Glutamatergic neuron (in vitro differentiated cells): ENCODE measurements at regions not wholly inside any gene's neighbourhood (a gene's known extent, or its start where the extent isn't known, plus 50 kb on each side); places are given as distances from the start of the nearest gene placed in this dataset.

Experiments used
- DNase-seq: peaks from one replicate; pipeline ENCODE4 v3.0.0; 2022
- H3K27ac Mint-ChIP-seq: one replicate; pipeline ENCODE4 v1.8.0; 2020; ENCODE audit warnings: mild to moderate bottlenecking, mixed read lengths, inconsistent platforms; ENCODE audit not compliant: unreplicated experiment
- H3K27me3 Mint-ChIP-seq: one replicate; pipeline ENCODE4 v1.8.0; 2020; ENCODE audit warnings: mild to moderate bottlenecking, moderate library complexity, mixed read lengths, inconsistent platforms; ENCODE audit not compliant: unreplicated experiment
- H3K36me3 Mint-ChIP-seq: one replicate; pipeline ENCODE4 v1.8.0; 2020; ENCODE audit warnings: mild to moderate bottlenecking, mixed read lengths, inconsistent platforms; ENCODE audit not compliant: unreplicated experiment
- H3K4me1 Mint-ChIP-seq: one replicate; pipeline ENCODE4 v1.8.0; 2020; ENCODE audit warnings: mild to moderate bottlenecking, low read depth, mixed read lengths, inconsistent platforms; ENCODE audit not compliant: unreplicated experiment
- H3K4me3 Mint-ChIP-seq: one replicate; pipeline ENCODE4 v1.8.0; 2020; ENCODE audit warnings: mild to moderate bottlenecking, mixed read lengths, inconsistent platforms; ENCODE audit not compliant: unreplicated experiment
- H3K9me3 Mint-ChIP-seq: one replicate; pipeline ENCODE4 v1.8.0; 2020; ENCODE audit warnings: mild to moderate bottlenecking, moderate library complexity, mixed read lengths, inconsistent platforms; ENCODE audit not compliant: unreplicated experiment
- TF ChIP-seq, protein P1 (sequence below): fragments of 200-600 bp; sonication (generic); IDR thresholded peaks from one replicate; pipeline ENCODE4 v1.5.0; 2021; ENCODE audit not compliant: partially characterized antibody, unreplicated experiment

DNA sequence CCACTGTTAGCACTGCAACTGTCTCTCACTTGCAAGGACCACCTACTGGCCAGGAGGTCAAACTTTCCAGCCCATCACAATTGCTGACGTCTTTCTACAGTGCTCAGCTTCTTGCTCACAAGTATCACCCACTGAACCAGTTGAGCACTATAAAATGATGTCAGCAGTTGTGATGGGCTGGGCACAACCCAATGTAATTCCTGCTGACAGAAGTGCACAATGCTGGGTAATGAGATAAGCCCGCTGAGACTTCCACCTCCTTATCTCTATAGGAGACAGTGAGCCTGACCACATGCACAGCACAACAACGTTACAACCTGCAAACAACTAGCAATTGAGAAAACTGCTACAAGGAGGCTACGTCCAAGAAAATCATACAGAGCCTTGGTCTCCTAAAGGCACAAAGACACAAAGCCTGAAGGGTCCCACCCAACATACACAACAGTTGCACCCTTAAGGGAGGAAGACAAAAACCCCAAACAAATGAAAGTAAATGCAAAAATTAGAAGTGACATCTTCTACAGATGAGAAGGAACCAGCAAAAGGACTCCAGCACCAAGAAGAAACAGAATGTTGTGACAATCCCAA lies 273.2 kb downstream of the LIG4 start:
- TF ChIP-seq, protein P1, sequence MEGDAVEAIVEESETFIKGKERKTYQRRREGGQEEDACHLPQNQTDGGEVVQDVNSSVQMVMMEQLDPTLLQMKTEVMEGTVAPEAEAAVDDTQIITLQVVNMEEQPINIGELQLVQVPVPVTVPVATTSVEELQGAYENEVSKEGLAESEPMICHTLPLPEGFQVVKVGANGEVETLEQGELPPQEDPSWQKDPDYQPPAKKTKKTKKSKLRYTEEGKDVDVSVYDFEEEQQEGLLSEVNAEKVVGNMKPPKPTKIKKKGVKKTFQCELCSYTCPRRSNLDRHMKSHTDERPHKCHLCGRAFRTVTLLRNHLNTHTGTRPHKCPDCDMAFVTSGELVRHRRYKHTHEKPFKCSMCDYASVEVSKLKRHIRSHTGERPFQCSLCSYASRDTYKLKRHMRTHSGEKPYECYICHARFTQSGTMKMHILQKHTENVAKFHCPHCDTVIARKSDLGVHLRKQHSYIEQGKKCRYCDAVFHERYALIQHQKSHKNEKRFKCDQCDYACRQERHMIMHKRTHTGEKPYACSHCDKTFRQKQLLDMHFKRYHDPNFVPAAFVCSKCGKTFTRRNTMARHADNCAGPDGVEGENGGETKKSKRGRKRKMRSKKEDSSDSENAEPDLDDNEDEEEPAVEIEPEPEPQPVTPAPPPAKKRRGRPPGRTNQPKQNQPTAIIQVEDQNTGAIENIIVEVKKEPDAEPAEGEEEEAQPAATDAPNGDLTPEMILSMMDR: no peak
- Mint-ChIP-seq H3K27me3 (no peaks in the 10 kb centered on the region), H3K27ac (no peak overlapping the region), H3K36me3 (no peaks in the 10 kb centered on the region), H3K9me3 (no peaks in the 10 kb centered on the region), H3K4me3 (no peak overlapping the region), H3K4me1 (no peaks in the 10 kb centered on the region)
- no peak for DNase-seq

- no peaks in the 10 kb centered on the region for H3K27me3 Mint-ChIP-seq
- no peak overlapping the region for H3K4me3 Mint-ChIP-seq
- DNase-seq: no peak
- H3K27ac Mint-ChIP-seq: no peak overlapping the region
- no peaks in the 10 kb centered on the region for H3K9me3 Mint-ChIP-seq
- no peaks in the 10 kb centered on the region for H3K36me3 Mint-ChIP-seq
- H3K4me1 Mint-ChIP-seq: no peaks in the 10 kb centered on the region
- TF ChIP-seq, protein P1: no peak
Measured at GRCh38 chr13:107941345-107942029, 273.8 kb downstream of the LIG4 start.

GRCh38 chr13:107937848-107938247 lies 277.5 kb downstream of the LIG4 start:
- H3K9me3 Mint-ChIP-seq: no peaks in the 10 kb centered on the region
- no peak overlapping the region for H3K4me3 Mint-ChIP-seq
- DNase-seq: no peak
- TF ChIP-seq, protein P1: no peak
- no peaks in the 10 kb centered on the region for H3K27me3 Mint-ChIP-seq
- no peak overlapping the region for H3K27ac Mint-ChIP-seq
- no peaks in the 10 kb centered on the region for H3K4me1 Mint-ChIP-seq
- no peaks in the 10 kb centered on the region for H3K36me3 Mint-ChIP-seq

- Mint-ChIP-seq H3K4me1 (no peaks in the 10 kb centered on the region), H3K9me3 (no peaks in the 10 kb centered on the region), H3K27ac (no peak overlapping the region), H3K4me3 (no peak overlapping the region), H3K27me3 (peaks cover 2% of the 10 kb centered on the region), H3K36me3 (no peaks in the 10 kb centered on the region)
- DNase-seq: no peak
- TF ChIP-seq, protein P1: no peak
Measured at GRCh38 chr13:107931056-107931455, 284.3 kb downstream of the LIG4 start.

DNA sequence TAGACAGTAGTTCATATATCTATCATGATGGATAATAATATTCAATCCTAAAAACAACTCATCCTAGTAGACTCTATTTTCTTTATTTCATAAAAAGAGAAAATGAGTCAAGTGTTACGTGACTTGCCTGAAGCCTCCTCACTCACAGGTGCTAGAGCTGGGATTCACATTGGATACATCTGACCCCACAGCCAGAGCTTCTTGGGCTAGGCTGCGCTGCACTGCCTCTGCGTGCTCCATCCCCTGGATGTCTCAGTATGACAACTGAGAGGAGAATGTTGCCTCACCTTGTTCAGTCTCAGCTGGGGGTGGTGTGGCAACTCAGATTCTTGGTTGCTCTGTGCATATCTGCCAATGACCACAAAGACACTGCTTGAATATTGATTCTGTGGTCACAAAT lies 286.6 kb downstream of the LIG4 start:
- no peak for DNase-seq
- peaks cover 2% of the 10 kb centered on the region for H3K27me3 Mint-ChIP-seq
- H3K36me3 Mint-ChIP-seq: no peaks in the 10 kb centered on the region
- no peaks in the 10 kb centered on the region for H3K4me1 Mint-ChIP-seq
- H3K9me3 Mint-ChIP-seq: no peaks in the 10 kb centered on the region
- H3K27ac Mint-ChIP-seq: no peak overlapping the region
- no peak overlapping the region for H3K4me3 Mint-ChIP-seq
- TF ChIP-seq, protein P1: no peak
